D721Med (cell line): ENCODE measurements at regions not wholly inside any gene's neighbourhood (a gene's known extent, or its start where the extent isn't known, plus 50 kb on each side); places are given as distances from the start of the nearest gene placed in this dataset.

Experiments
- DNase-seq: peaks from one replicate; pipeline ENCODE4 v3.0.0; 2011; ENCODE audit warnings: low spot score; ENCODE audit not compliant: insufficient read length
- FAIRE-seq: peaks from 2 replicates; lab custom pipeline; 2011; peaks lifted over from hg19 to GRCh38; lab: Jason Lieb, UNC
- TF ChIP-seq, protein P1 (sequence below): IDR thresholded peaks from 2 replicates; pipeline ENCODE4 v1.5.1; 2012; ENCODE audit warnings: mild to moderate bottlenecking, control low read depth; ENCODE audit not compliant: insufficient read depth; ENCODE audit errors: missing control alignments

DNA sequence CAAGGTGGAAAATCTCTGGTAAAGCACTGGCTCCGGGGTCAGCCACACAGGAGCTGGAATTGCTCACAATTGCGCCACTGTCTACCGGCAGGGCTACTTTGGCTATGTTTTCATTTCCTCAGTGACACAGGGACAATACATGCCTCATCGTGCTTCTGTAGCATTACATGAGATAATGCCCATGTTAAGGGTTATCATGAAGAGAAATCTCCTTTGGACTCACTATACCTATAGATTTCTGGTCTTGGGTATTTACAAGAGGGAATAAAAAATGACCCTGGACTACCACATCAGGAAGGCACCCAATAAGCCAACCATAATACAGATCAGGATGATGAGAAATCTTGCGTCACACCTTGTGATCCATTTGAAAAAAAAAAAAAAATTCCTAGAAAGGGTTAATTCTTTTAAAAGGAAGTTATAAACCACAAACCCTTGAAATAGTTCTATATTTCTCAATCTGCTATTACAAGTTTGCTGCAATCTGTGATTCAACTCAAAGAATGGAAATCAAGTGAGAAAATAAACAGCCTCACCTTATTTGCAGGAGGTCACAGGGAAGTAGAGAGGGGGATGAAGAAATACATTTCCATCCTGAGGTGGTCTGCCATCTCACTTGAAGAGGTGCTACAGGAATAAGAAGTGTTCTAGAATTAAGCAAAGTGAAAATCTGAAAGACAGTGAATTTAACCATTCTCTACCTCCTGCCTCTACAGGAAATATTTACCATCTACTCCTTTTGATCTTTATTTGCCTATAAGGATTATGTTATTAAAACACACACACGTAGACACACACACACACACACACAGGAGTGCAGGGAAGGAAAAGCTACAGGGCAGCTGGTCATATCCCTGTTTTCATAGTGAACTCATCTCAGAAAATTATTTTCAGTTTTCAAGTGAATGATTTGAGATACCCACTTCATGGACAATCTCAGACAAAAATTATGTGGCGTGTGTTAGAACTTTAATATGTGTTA, 231.3 kb upstream of the CELF2 start:
- DNase-seq (no peak), FAIRE-seq (no peak)
- TF ChIP-seq, protein P1, sequence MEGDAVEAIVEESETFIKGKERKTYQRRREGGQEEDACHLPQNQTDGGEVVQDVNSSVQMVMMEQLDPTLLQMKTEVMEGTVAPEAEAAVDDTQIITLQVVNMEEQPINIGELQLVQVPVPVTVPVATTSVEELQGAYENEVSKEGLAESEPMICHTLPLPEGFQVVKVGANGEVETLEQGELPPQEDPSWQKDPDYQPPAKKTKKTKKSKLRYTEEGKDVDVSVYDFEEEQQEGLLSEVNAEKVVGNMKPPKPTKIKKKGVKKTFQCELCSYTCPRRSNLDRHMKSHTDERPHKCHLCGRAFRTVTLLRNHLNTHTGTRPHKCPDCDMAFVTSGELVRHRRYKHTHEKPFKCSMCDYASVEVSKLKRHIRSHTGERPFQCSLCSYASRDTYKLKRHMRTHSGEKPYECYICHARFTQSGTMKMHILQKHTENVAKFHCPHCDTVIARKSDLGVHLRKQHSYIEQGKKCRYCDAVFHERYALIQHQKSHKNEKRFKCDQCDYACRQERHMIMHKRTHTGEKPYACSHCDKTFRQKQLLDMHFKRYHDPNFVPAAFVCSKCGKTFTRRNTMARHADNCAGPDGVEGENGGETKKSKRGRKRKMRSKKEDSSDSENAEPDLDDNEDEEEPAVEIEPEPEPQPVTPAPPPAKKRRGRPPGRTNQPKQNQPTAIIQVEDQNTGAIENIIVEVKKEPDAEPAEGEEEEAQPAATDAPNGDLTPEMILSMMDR, result no peak

DNA sequence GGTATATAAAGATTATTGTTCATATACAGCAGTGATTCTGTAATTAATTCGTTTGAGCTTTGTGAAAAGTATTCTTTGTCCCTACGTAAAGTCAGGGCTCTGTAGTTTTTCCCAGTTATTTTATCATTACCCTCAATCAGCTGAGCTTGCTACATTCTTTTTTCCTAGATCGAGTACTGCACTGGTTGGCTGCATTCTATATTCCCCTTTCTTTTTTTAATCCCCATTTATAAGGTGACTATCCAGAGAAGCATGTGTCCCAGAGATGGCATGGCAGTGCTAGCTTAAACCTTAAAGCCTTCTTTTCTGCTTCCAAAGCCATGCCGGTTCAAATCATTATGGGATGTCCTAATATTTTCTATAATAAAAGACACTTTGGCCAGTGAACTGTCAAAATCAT, 230.1 kb upstream of the CELF2 start:
- FAIRE-seq (no peak), DNase-seq (no peak)
- TF ChIP-seq, protein P1, result no peak

DNA sequence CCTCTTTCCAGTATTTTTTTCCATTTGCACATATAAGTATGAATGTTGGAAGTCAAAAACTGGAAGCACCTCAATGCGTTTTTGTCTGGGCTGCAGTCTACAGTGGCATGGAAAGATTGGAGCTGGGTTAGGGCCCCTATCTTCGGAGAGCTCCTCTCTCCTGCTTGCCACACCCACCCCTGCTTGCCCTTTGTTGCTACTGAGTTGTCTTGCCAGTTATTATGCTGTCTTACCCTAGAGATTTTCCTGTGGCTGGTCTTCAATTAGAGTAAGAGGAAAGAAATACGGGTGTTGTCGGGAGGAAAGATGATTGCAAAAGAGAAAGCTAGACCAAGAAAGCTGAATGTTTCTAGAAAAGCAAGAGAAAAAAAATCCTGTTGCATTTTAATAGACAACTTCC, 228.9 kb upstream of the CELF2 start:
- DNase-seq (no peak), FAIRE-seq (no peak)
- TF ChIP-seq, protein P1, result no peak

DNA sequence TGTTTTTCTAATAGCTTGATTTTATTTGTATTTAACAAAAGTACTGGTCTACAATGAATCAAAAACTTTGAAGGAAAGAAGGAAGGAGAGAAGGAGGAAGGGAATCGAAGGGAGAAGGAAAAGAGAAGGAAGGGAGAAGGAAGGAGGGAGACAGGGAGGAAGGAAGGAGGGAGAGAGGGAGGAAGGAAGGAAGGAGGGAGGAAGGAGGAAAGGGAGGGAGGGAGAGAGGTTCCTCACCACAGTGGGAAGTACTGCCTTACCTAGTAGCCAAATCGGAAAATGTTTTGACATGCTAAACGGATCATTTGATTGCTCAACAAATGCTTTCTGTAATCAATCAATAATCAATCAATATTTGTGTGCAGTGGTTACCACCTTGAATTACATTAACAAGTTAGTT, 225.8 kb upstream of the CELF2 start:
- DNase-seq (no peak), FAIRE-seq (no peak)
- TF ChIP-seq, protein P1, result no peak

DNA sequence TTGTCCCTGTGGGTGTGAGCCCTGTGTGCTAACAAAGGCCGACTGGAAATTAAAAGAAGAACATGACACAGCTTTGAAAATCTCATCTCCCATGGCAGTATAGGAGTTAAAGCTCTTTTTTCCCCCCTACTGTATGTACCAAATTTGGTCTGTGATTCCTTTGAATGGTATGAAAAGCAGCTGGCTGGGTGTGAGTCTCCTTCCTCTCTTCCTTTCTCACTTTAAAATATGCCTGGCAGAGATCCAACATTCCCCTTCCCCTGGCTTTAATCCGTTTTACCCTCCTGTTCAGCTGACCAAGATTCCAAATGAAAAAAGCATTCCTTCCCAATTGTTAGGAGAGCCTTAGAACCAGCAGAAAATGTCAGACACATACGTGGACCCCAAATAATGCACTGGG, 225.0 kb upstream of the CELF2 start:
- no peak for FAIRE-seq
- TF ChIP-seq, protein P1, result no peak
- DNase-seq, result no peak

DNA sequence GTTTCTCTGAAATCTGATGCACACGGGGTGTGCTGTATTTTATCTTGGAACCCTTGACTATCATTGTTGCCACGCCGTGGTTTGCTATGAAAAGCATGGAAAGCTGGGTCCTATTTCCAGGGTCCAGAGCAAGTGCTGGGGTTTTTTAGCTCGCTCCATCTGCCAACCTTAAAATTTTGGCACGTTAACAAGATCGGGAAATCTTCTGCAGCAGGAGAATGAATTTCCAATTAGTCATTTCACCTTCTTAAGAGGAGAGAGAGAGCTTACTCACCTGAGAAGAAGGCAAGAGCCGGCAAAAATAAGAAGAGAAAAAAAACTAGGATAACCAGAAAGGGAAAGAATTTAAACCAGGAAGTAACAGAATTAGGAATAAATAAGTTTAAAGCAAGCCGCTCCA, 223.6 kb upstream of the CELF2 start:
- TF ChIP-seq, protein P1, result no peak
- DNase-seq, result no peak
- FAIRE-seq, result no peak

DNA sequence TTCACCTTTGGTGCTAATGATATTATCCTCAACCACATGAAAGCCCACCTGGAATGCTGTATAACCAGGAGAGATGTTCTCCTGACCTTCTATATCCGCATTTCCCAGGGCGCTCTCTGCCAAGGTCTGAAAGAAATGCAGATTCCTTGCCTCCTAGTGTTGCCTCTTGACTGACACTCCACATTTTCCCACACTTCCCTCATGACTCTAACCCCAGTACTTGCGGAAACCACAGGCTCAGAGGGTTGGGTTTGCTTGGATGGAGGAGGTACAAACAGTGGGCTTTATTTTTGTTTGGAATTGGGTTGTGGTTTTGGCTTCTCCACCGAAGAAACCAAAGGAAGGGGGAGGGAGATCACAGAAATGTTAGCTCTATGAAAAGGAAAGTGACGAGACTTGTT, 222.9 kb upstream of the CELF2 start:
- FAIRE-seq, result no peak
- DNase-seq, result no peak
- TF ChIP-seq, protein P1, result no peak
